Heart left ventricle (tissue), 13 donors: ENCODE measurements at regions not wholly inside any gene's neighbourhood (a gene's known extent, or its start where the extent isn't known, plus 50 kb on each side); places are given as distances from the start of the nearest gene placed in this dataset.

Experiments used
- POLR2A ChIP-seq, 2 donors: fragments of 450-650 bp; IDR thresholded peaks; one replicate each; pipeline ENCODE4 v1.6.1; 2017; ENCODE audit warnings: antibody characterized with exemption in 2 of 2, mild to moderate bottlenecking in 2 of 2, moderate library complexity in 2 of 2
- TF ChIP-seq, protein P1 (sequence below), 12 donors: fragments of 200-600 bp; sonication (generic) in 4 of 12; IDR thresholded peaks; one replicate each; pipeline versions ENCODE4 v1.5.0 to v1.8.0; 2018 to 2022; ENCODE audit warnings: antibody characterized with exemption in 12 of 12, mild to moderate bottlenecking in 5 of 12
- donor health status: ischemic (EF 13 %, LVEDD 7.1; RV severe dilation, severe dysfunction).
- donor health status: DM: no; HTN: yes; CAD: no.
- donor health status: DM: no; HTN: no; CAD: no.
- donor health status: ischemic (EF 25% LVEDD 6.9; RV normal size, moderate dysfunction).
- donor health status: ischemic (EF 25% LVEDD 5.7; RV mildly dilated, moderate dysfunction).
- donor health status: ischemic (EF 35%, LVEDD 5.7; RV mildly dilated, moderate dysfunction).
- donor health status: nonischemic (EF 11% LVEDD 7.7; RV severe dilation, severe dysfunction).
- donor health status: DM: yes; HTN: yes; CAD: no.
- donor health status: PGD.
- donor health status: ischemic (EF 29% LVEDD 5.4; RV normal size, mild dysfunction).
- donor health status: nonischemic (EF 23%, LVEDD 6.1; RV moderate dilation, normal function).

DNA sequence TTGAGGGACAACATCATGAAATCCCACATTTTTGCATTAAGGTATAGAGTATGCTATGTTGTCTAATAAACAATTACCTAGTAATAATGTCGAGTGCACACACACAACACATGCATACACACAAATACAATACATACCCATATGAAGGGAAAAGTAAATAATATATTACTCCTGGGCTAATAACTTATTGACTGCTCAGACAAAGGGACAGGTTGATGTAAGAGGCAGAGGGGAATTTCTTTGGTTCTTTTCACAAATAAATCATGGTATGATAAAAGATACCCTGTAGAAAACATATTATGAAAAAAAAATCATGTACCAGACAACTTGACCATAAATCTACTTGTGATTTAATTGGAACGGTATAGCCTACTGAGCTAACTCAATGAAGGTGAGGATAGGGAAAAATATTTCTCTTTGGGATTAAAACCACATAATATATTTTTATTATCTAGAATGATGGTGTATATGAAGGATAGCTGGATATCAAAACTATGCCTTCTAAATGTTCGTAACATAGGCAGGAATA, 398.7 kb upstream of the LRRTM4 start:
- TF ChIP-seq, protein P1, sequence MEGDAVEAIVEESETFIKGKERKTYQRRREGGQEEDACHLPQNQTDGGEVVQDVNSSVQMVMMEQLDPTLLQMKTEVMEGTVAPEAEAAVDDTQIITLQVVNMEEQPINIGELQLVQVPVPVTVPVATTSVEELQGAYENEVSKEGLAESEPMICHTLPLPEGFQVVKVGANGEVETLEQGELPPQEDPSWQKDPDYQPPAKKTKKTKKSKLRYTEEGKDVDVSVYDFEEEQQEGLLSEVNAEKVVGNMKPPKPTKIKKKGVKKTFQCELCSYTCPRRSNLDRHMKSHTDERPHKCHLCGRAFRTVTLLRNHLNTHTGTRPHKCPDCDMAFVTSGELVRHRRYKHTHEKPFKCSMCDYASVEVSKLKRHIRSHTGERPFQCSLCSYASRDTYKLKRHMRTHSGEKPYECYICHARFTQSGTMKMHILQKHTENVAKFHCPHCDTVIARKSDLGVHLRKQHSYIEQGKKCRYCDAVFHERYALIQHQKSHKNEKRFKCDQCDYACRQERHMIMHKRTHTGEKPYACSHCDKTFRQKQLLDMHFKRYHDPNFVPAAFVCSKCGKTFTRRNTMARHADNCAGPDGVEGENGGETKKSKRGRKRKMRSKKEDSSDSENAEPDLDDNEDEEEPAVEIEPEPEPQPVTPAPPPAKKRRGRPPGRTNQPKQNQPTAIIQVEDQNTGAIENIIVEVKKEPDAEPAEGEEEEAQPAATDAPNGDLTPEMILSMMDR (IDR thresholded peaks at IDR 0.05), result no peak
- TF ChIP-seq POLR2A (IDR thresholded peaks at IDR 0.05), result no peak
